CD14-positive monocyte (primary cell): ENCODE measurements at regions not wholly inside any gene's neighbourhood (a gene's known extent, or its start where the extent isn't known, plus 50 kb on each side); places are given as distances from the start of the nearest gene placed in this dataset.
"Not testable (repeated sequence)": the region's sequence is repeated elsewhere in the genome, so short reads cannot be mapped to it uniquely, and the experiment has no call there.

ENCODE experiments used
- DNase-seq, 3 donors: peaks; one replicate each; pipeline ENCODE4 v3.0.0-alpha.2; 2011 to 2022
- H2AFZ ChIP-seq: 2 replicates; pipeline ENCODE4 v1.6.0; 2012; ENCODE audit warnings: mild to moderate bottlenecking, low read depth, low read length, inconsistent platforms; ENCODE audit not compliant: insufficient read depth, poor library complexity, severe bottlenecking
- H3K27ac ChIP-seq, 2 donors: 1 replicate in 1 of 2; 2 replicates in 1 of 2; pipeline ENCODE4 v1.5.1; 2012 to 2013; ENCODE audit warnings: low read length in 2 of 2, control low read depth in 1 of 2, inconsistent platforms in 1 of 2, low read depth in 1 of 2, mild to moderate bottlenecking in 1 of 2
- H3K27me3 ChIP-seq, 2 donors: one replicate each; pipeline versions ENCODE4 v1.6.0 to v1.6.1; 2011 to 2013; ENCODE audit warnings: low read length in 2 of 2; ENCODE audit not compliant: control insufficient read depth in 2 of 2, insufficient read depth in 2 of 2
- H3K36me3 ChIP-seq, 2 donors: replicated peaks in 1 of 2; 1 replicate in 1 of 2; 2 replicates in 1 of 2; pipeline versions ENCODE4 v1.5.1 to v1.6.1; 2012 to 2013; ENCODE audit warnings: low read length in 2 of 2, control low read depth in 1 of 2, inconsistent platforms in 1 of 2, mild to moderate bottlenecking in 1 of 2; ENCODE audit not compliant: insufficient read depth in 2 of 2, control insufficient read depth in 1 of 2
- H3K4me1 ChIP-seq, 2 donors: 1 replicate in 1 of 2; 2 replicates in 1 of 2; pipeline versions ENCODE4 v1.5.1 to v1.6.1; 2012 to 2013; ENCODE audit warnings: low read length in 2 of 2, control low read depth in 1 of 2, inconsistent platforms in 1 of 2, mild to moderate bottlenecking in 1 of 2, moderate library complexity in 1 of 2; ENCODE audit not compliant: insufficient read depth in 2 of 2, control insufficient read depth in 1 of 2
- H3K4me2 ChIP-seq: replicated peaks from 2 replicates; pipeline ENCODE3; 2012; ENCODE audit warnings: low read length, moderate library complexity, mild to moderate bottlenecking; ENCODE audit not compliant: poor library complexity, severe bottlenecking; ENCODE audit errors: extremely low read depth
- H3K4me3 ChIP-seq, 3 experiments: fragments of 200-600 bp in 1 of 3; sonication (generic) in 1 of 3; replicated peaks in 1 of 3; 1 replicate in 2 of 3; 2 replicates in 1 of 3; pipeline ENCODE4 v1.5.1; 2011 to 2013; ENCODE audit warnings: low read length in 3 of 3, mild to moderate bottlenecking in 3 of 3, control low read depth in 2 of 3, low read depth in 2 of 3, inconsistent platforms in 1 of 3, moderate library complexity in 1 of 3
- H3K79me2 ChIP-seq: 2 replicates; pipeline ENCODE4 v1.6.0; 2012; ENCODE audit warnings: mild to moderate bottlenecking, control low read depth, inconsistent platforms, low read length, moderate library complexity; ENCODE audit not compliant: insufficient read depth
- H3K9ac ChIP-seq: 2 replicates; pipeline ENCODE4 v1.6.0; 2017; ENCODE audit warnings: low read length, mild to moderate bottlenecking; ENCODE audit not compliant: insufficient read depth, poor library complexity, severe bottlenecking
- H3K9me3 ChIP-seq, 2 donors: replicated peaks in 1 of 2; 1 replicate in 1 of 2; 2 replicates in 1 of 2; pipeline versions ENCODE4 v1.5.1 to v1.6.1; 2012 to 2013; ENCODE audit warnings: low read length in 2 of 2, control low read depth in 1 of 2; ENCODE audit not compliant: control insufficient read depth in 1 of 2, insufficient read depth in 1 of 2
- H4K20me1 ChIP-seq: 2 replicates; pipeline ENCODE4 v1.6.0; 2012; ENCODE audit warnings: mild to moderate bottlenecking, low read length, control low read depth, moderate library complexity; ENCODE audit not compliant: insufficient read depth
- H3K27ac Mint-ChIP-seq, 7 donors: one replicate each; pipeline ENCODE4 v1.8.0; 2020; ENCODE audit warnings: mild to moderate bottlenecking in 7 of 7, mixed read lengths in 7 of 7, moderate library complexity in 6 of 7, inconsistent platforms in 2 of 7
- H3K27me3 Mint-ChIP-seq, 3 donors: one replicate each; pipeline ENCODE4 v1.8.0; 2021 to 2022; ENCODE audit warnings: low read depth in 3 of 3, mild to moderate bottlenecking in 3 of 3, mixed read lengths in 3 of 3, moderate library complexity in 3 of 3, inconsistent platforms in 1 of 3
- H3K36me3 Mint-ChIP-seq, 2 donors: one replicate each; pipeline ENCODE4 v1.8.0; 2020; ENCODE audit warnings: mixed read lengths in 2 of 2, inconsistent platforms in 1 of 2, mild to moderate bottlenecking in 1 of 2
- H3K4me1 Mint-ChIP-seq: one replicate; pipeline ENCODE4 v1.8.0; 2020; ENCODE audit warnings: mild to moderate bottlenecking, mixed read lengths
- H3K4me3 Mint-ChIP-seq, 2 donors: one replicate each; pipeline ENCODE4 v1.8.0; 2020; ENCODE audit warnings: mild to moderate bottlenecking in 2 of 2, mixed read lengths in 2 of 2, moderate library complexity in 1 of 2
- H3K9me3 Mint-ChIP-seq, 7 donors: one replicate each; pipeline ENCODE4 v1.8.0; 2020 to 2022; ENCODE audit warnings: mixed read lengths in 7 of 7, mild to moderate bottlenecking in 6 of 7, moderate library complexity in 6 of 7, inconsistent platforms in 2 of 7
- CTCF ChIP-seq: fragments of 200-600 bp; IDR thresholded peaks from one replicate; pipeline ENCODE4 v1.8.0; 2022; ENCODE audit warnings: antibody characterized with exemption, mild to moderate bottlenecking
- WGBS: methylation state at CpG from one replicate; pipeline ENCODE4 v1.1.5; 2013; ENCODE audit warnings: missing lambda C conversion rate; ENCODE audit not compliant: insufficient coverage; 5-methylcytosine and 5-hydroxymethylcytosine counted together
- intact Hi-C, 2 donors: fragments of 100-400 bp; cut with micrococcal nuclease; formaldehyde crosslinking; loops; one replicate each; pipeline versions ENCODE4 v1.15.0 to v1.15.1; 2023

GRCh38 chr18:1438458-1438910 lies 533.8 kb downstream of the ADCYAP1 start:
- no peak overlapping the region for H3K27ac Mint-ChIP-seq
- WGBS, result 90% methylated on average over 5 of the region's 8 CpGs
- no peak overlapping the region for H2AFZ ChIP-seq

GRCh38 chr18:1438967-1439366 lies 534.3 kb downstream of the ADCYAP1 start:
- H3K9me3 Mint-ChIP-seq, result peaks cover 0 to 9% (median 2%) of the 10 kb centered on the region in 7 donors
- no peak for DNase-seq
- Histone ChIP-seq H3K4me3 (no peak overlapping the region), H3K27ac (no peak overlapping the region), H3K9ac (no peak overlapping the region), H3K4me2 (no peak overlapping the region), H3K4me1 (no peaks in the 10 kb centered on the region), H4K20me1 (no peaks in the 10 kb centered on the region), H3K27me3 (no peaks in the 10 kb centered on the region), H3K36me3 (no peaks in the 10 kb centered on the region), H3K9me3 (no peaks in the 10 kb centered on the region), H3K79me2 (no peaks in the 10 kb centered on the region), H2AFZ (no peak overlapping the region)
- no peak for TF ChIP-seq CTCF
- WGBS, result 50% methylated on average over 1 of the region's 3 CpGs
- no peaks in the 10 kb centered on the region for H3K36me3 Mint-ChIP-seq
- no peak overlapping the region for H3K27ac Mint-ChIP-seq
- H3K4me3 Mint-ChIP-seq, result no peak overlapping the region
- H3K4me1 Mint-ChIP-seq, result no peaks in the 10 kb centered on the region
- no peaks in the 10 kb centered on the region for H3K27me3 Mint-ChIP-seq
- intact Hi-C loops, result no loop called here

More at GRCh38 chr18:1438458-1438910, 533.8 kb downstream of the ADCYAP1 start:
- no peak overlapping the region for H3K4me3 ChIP-seq
- Mint-ChIP-seq H3K4me1 (no peaks in the 10 kb centered on the region), H3K9me3 (peaks cover 0 to 13% (median 2%) of the 10 kb centered on the region in 7 donors), H3K36me3 (no peaks in the 10 kb centered on the region), H3K4me3 (no peak overlapping the region), H3K27me3 (no peaks in the 10 kb centered on the region)
- DNase-seq, result no peak
- H3K36me3 ChIP-seq, result no peaks in the 10 kb centered on the region
- no peak for TF ChIP-seq CTCF
- no peaks in the 10 kb centered on the region for H4K20me1 ChIP-seq
- H3K9ac ChIP-seq, result no peak overlapping the region
- no peaks in the 10 kb centered on the region for H3K79me2 ChIP-seq
- no peaks in the 10 kb centered on the region for H3K27me3 ChIP-seq
- H3K4me2 ChIP-seq, result no peak overlapping the region
- no peaks in the 10 kb centered on the region for H3K4me1 ChIP-seq
- intact Hi-C loops, result no loop called here
- H3K27ac ChIP-seq, result no peak overlapping the region
- no peaks in the 10 kb centered on the region for H3K9me3 ChIP-seq

- WGBS, result no CpG with 5 or more reads among the region's 2 CpGs
- H4K20me1 ChIP-seq, H2AFZ ChIP-seq, H3K4me3 Mint-ChIP-seq, H3K27me3 Mint-ChIP-seq, H3K4me3 ChIP-seq, H3K9ac ChIP-seq, H3K27me3 ChIP-seq, H3K4me1 ChIP-seq, H3K27ac Mint-ChIP-seq, H3K4me2 ChIP-seq, H3K4me1 Mint-ChIP-seq, DNase-seq, H3K36me3 ChIP-seq, H3K79me2 ChIP-seq, H3K9me3 ChIP-seq, intact Hi-C loops, H3K9me3 Mint-ChIP-seq, H3K36me3 Mint-ChIP-seq, H3K27ac ChIP-seq: not testable (repeated sequence)
Observed at GRCh38 chr18:1444062-1444461, 539.4 kb downstream of the ADCYAP1 start.
